Activated T-cell treated with anti-CD3 and anti-CD28 coated beads, Interleukin-2, amount 50 U/mL, for 72 hours (primary cell): ENCODE measurements at regions not wholly inside any gene's neighbourhood (a gene's known extent, or its start where the extent isn't known, plus 50 kb on each side); places are given as distances from the start of the nearest gene placed in this dataset.
"Not testable (repeated sequence)": the region's sequence is repeated elsewhere in the genome, so short reads cannot be mapped to it uniquely, and the experiment has no call there.

Experiments
- ATAC-seq, 2 donors: fragments of 150-1000 bp; cut with Tn5 transposase; replicated peaks in 1 of 2; 2 replicates each; pipeline ENCODE4 v1.10.0; 2021; ENCODE audit warnings: moderate library complexity in 2 of 2, mild to moderate bottlenecking in 1 of 2
- DNase-seq, 2 donors: peaks; one replicate each; pipeline ENCODE4 v3.0.0; 2021 to 2022; ENCODE audit warnings: mixed read lengths in 1 of 2
- H3K27ac Mint-ChIP-seq: one replicate; pipeline ENCODE4 v1.8.0; 2022; ENCODE audit warnings: mild to moderate bottlenecking, moderate library complexity, mixed read lengths
- H3K27me3 Mint-ChIP-seq: one replicate; pipeline ENCODE4 v1.8.0; 2022; ENCODE audit warnings: low read depth, mixed read lengths
- H3K36me3 Mint-ChIP-seq, 2 donors: one replicate each; pipeline ENCODE4 v1.8.0; 2022; ENCODE audit warnings: mixed read lengths in 2 of 2, mild to moderate bottlenecking in 1 of 2; ENCODE audit not compliant: insufficient read depth in 2 of 2
- H3K4me1 Mint-ChIP-seq: one replicate; pipeline ENCODE4 v1.8.0; 2022; ENCODE audit warnings: low read depth, mixed read lengths
- H3K4me3 Mint-ChIP-seq, 2 donors: one replicate each; pipeline ENCODE4 v1.8.0; 2022; ENCODE audit warnings: mild to moderate bottlenecking in 2 of 2, mixed read lengths in 2 of 2, moderate library complexity in 2 of 2
- H3K9me3 Mint-ChIP-seq, 2 donors: one replicate each; pipeline ENCODE4 v1.8.0; 2022; ENCODE audit warnings: mixed read lengths in 2 of 2

GRCh38 chr4:27692868-27693634 is 832.4 kb downstream of the STIM2 start:
- ATAC-seq, result no peak

GRCh38 chr4:27696257-27696656 is 835.6 kb downstream of the STIM2 start:
- H3K4me1 Mint-ChIP-seq, ATAC-seq, DNase-seq, H3K27me3 Mint-ChIP-seq, H3K9me3 Mint-ChIP-seq, H3K4me3 Mint-ChIP-seq, H3K27ac Mint-ChIP-seq, H3K36me3 Mint-ChIP-seq: not testable (repeated sequence)

More at GRCh38 chr4:27692868-27693634, 832.4 kb downstream of the STIM2 start:
- H3K27ac Mint-ChIP-seq, result no peak overlapping the region
- DNase-seq, result no peak
- no peak overlapping the region for H3K4me3 Mint-ChIP-seq
- no peaks in the 10 kb centered on the region for H3K4me1 Mint-ChIP-seq
- no peaks in the 10 kb centered on the region for H3K27me3 Mint-ChIP-seq
- H3K36me3 Mint-ChIP-seq, result no peaks in the 10 kb centered on the region
- peaks cover 0 to 5% of the 10 kb centered on the region in 2 donors for H3K9me3 Mint-ChIP-seq

DNA sequence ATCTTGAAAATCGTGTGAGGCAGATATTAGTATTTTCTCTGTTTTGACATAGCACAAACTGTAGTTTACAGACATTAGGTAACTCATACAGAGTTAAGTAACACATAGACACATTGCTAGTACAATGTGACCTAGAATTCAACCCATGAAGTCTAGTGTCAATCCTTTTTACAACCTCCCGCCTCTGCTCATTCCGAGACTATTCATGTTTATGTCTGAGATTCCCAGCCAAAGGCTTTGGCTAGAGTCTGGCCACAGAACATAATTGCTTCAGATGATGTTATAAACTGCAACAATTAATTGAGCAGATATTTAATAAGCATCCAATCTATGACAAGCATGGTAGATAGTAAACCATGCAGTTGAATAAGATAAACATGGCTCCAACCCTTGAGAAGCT is 841.0 kb downstream of the STIM2 start:
- ATAC-seq (no peak), DNase-seq (no peak)
- Mint-ChIP-seq H3K4me1 (no peaks in the 10 kb centered on the region), H3K4me3 (no peak overlapping the region), H3K9me3 (peaks cover 3 to 6% of the 10 kb centered on the region in 2 donors), H3K36me3 (peaks cover 0 to 1% of the 10 kb centered on the region in 2 donors), H3K27me3 (no peaks in the 10 kb centered on the region), H3K27ac (no peak overlapping the region)

GRCh38 chr4:27702730-27703431 is 842.2 kb downstream of the STIM2 start:
- H3K9me3 Mint-ChIP-seq, result peaks cover 6% of the 10 kb centered on the region in 2 donors
- peaks cover 0 to 1% of the 10 kb centered on the region in 2 donors for H3K36me3 Mint-ChIP-seq
- no peak overlapping the region for H3K27ac Mint-ChIP-seq
- no peaks in the 10 kb centered on the region for H3K4me1 Mint-ChIP-seq
- no peaks in the 10 kb centered on the region for H3K27me3 Mint-ChIP-seq
- ATAC-seq (no peak), DNase-seq (no peak)
- no peak overlapping the region for H3K4me3 Mint-ChIP-seq

- Mint-ChIP-seq H3K4me1 (no peaks in the 10 kb centered on the region), H3K36me3 (no peaks in the 10 kb centered on the region), H3K9me3 (peaks cover 6% of the 10 kb centered on the region in 2 donors), H3K4me3 (no peak overlapping the region), H3K27me3 (no peaks in the 10 kb centered on the region), H3K27ac (no peak overlapping the region)
- no peak for DNase-seq
- no peak for ATAC-seq
These were observed 843.1 kb downstream of the STIM2 start for GRCh38 chr4:27703771-27704170.

- Mint-ChIP-seq H3K27ac (no peak overlapping the region), H3K4me3 (no peak overlapping the region), H3K4me1 (no peaks in the 10 kb centered on the region), H3K9me3 (peaks cover 2 to 6% of the 10 kb centered on the region in 2 donors), H3K27me3 (no peaks in the 10 kb centered on the region), H3K36me3 (no peaks in the 10 kb centered on the region)
- DNase-seq (no peak), ATAC-seq (no peak)
These were observed 850.4 kb downstream of the STIM2 start for GRCh38 chr4:27711041-27711440.

- Mint-ChIP-seq H3K4me3 (no peak overlapping the region), H3K36me3 (no peaks in the 10 kb centered on the region), H3K4me1 (no peaks in the 10 kb centered on the region), H3K9me3 (peaks cover 2 to 3% of the 10 kb centered on the region in 2 donors), H3K27ac (no peak overlapping the region), H3K27me3 (no peaks in the 10 kb centered on the region)
- DNase-seq, result no peak
- ATAC-seq, result no peak
These were observed 853.4 kb downstream of the STIM2 start for GRCh38 chr4:27714073-27714472.

GRCh38 chr4:27716693-27717430 is 856.2 kb downstream of the STIM2 start:
- Mint-ChIP-seq H3K27me3 (no peaks in the 10 kb centered on the region), H3K4me1 (no peaks in the 10 kb centered on the region), H3K36me3 (no peaks in the 10 kb centered on the region), H3K9me3 (peaks cover 2 to 5% of the 10 kb centered on the region in 2 donors), H3K4me3 (no peak overlapping the region), H3K27ac (no peak overlapping the region)
- ATAC-seq, result no peak
- no peak for DNase-seq

- no peak overlapping the region for H3K4me3 Mint-ChIP-seq
- H3K27me3 Mint-ChIP-seq, result no peaks in the 10 kb centered on the region
- H3K36me3 Mint-ChIP-seq, result no peaks in the 10 kb centered on the region
- peaks cover 2 to 5% of the 10 kb centered on the region in 2 donors for H3K9me3 Mint-ChIP-seq
- ATAC-seq (no peak), DNase-seq (no peak)
- no peak overlapping the region for H3K27ac Mint-ChIP-seq
- no peaks in the 10 kb centered on the region for H3K4me1 Mint-ChIP-seq
These were observed 856.8 kb downstream of the STIM2 start for GRCh38 chr4:27717431-27717755.

DNA sequence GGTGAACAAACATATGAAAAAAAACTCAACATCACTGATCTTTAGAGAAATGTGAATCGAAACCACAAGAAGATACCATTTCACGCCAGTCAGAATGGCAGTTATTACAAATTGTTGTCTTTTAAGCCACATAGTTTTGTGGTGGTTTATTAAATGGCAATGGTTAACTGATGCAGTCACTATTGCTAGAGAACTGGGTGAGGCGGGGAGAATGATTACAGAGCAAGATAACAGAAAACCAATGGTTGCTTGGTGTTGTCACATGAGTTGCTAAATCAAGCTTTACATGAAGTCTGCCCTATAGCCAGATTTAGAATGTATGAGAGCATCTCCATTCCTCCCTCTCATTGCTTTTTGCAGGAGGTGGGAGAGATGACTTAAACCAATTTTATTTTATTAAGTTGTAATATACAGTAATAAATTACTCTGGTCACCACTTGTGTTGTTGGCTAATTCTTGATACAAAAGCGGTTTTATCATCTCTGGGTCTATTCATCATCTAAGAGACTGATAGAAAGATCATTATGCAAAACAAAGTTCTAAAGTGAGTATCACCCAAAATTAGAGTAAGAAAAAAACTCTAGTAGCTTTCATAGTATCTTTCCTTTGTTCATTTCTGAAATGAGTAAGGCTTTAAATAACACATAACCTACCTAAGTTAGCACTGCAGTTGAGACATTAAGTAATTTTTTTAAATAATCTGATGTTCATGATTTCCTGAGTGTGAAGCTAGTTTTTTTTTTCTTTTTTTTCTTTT is 859.5 kb downstream of the STIM2 start:
- H3K4me3 Mint-ChIP-seq, result no peak overlapping the region
- peaks cover 0 to 3% of the 10 kb centered on the region in 2 donors for H3K9me3 Mint-ChIP-seq
- ATAC-seq, result no peak
- no peaks in the 10 kb centered on the region for H3K36me3 Mint-ChIP-seq
- no peak for DNase-seq
- no peak overlapping the region for H3K27ac Mint-ChIP-seq
- no peaks in the 10 kb centered on the region for H3K27me3 Mint-ChIP-seq
- no peaks in the 10 kb centered on the region for H3K4me1 Mint-ChIP-seq

DNA sequence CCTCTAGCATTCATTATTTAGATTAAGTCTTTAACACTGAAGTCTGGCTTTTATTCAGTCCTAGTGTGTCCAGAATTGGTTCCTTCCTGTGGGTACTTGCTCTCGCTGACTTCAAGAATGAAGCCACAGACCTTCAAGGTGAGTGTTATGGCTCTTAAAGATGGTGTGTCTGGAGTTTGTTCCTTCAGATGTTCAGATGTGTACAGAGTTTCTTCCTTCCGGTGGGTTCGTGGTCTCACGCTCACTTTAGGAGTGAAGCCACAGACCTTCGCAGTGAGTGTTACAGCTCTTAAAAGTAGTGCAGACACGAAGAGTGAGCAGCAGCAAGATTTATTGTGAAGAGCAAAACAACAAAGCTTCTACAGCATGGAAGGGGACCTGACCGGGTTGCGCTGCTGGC is 860.6 kb downstream of the STIM2 start:
- H3K27ac Mint-ChIP-seq, result no peak overlapping the region
- H3K36me3 Mint-ChIP-seq, result no peaks in the 10 kb centered on the region
- no peak for DNase-seq
- H3K4me3 Mint-ChIP-seq, result no peak overlapping the region
- no peak for ATAC-seq
- H3K4me1 Mint-ChIP-seq, result no peaks in the 10 kb centered on the region
- H3K9me3 Mint-ChIP-seq, result peaks cover 0 to 3% of the 10 kb centered on the region in 2 donors
- H3K27me3 Mint-ChIP-seq, result no peaks in the 10 kb centered on the region

GRCh38 chr4:27728892-27729291 is 868.3 kb downstream of the STIM2 start:
- no peak overlapping the region for H3K27ac Mint-ChIP-seq
- H3K4me1 Mint-ChIP-seq, result no peaks in the 10 kb centered on the region
- H3K4me3 Mint-ChIP-seq, result no peak overlapping the region
- peaks cover 0 to under 1% of the 10 kb centered on the region in 2 donors for H3K9me3 Mint-ChIP-seq
- no peaks in the 10 kb centered on the region for H3K36me3 Mint-ChIP-seq
- no peak for DNase-seq
- no peak for ATAC-seq
- H3K27me3 Mint-ChIP-seq, result no peaks in the 10 kb centered on the region

- no peaks in the 10 kb centered on the region for H3K27me3 Mint-ChIP-seq
- ATAC-seq (no peak), DNase-seq (no peak)
- H3K4me1 Mint-ChIP-seq, result no peaks in the 10 kb centered on the region
- H3K4me3 Mint-ChIP-seq, result no peak overlapping the region
- H3K36me3 Mint-ChIP-seq, result peaks cover 0 to 2% of the 10 kb centered on the region in 2 donors
- peaks cover 3 to 9% of the 10 kb centered on the region in 2 donors for H3K9me3 Mint-ChIP-seq
- H3K27ac Mint-ChIP-seq, result no peak overlapping the region
These were observed 882.2 kb downstream of the STIM2 start for GRCh38 chr4:27742816-27743215.
